Fibroblast of lung (primary cell): ENCODE measurements at regions not wholly inside any gene's neighbourhood (a gene's known extent, or its start where the extent isn't known, plus 50 kb on each side); places are given as distances from the start of the nearest gene placed in this dataset.
A peak's percentile ranks its signal among the peaks of the same experiment; 100 is the strongest.

Experiments
- DNase-seq, 2 donors: peaks; one replicate each; pipeline versions ENCODE4 v3.0.0 to v3.0.0-alpha.2; 2010; ENCODE audit warnings: low read depth in 2 of 2
- H2AFZ ChIP-seq: 2 replicates; pipeline ENCODE4 v1.5.1; 2012; ENCODE audit warnings: low read length, control low read depth, inconsistent platforms
- H3K27ac ChIP-seq: 2 replicates; pipeline ENCODE4 v1.5.1; 2011; ENCODE audit warnings: low read length, control low read depth; ENCODE audit not compliant: insufficient read depth
- H3K27me3 ChIP-seq: 2 replicates; pipeline ENCODE4 v1.5.1; 2011; ENCODE audit warnings: mild to moderate bottlenecking, low read length; ENCODE audit not compliant: control insufficient read depth, insufficient read depth
- H3K36me3 ChIP-seq: 2 replicates; pipeline ENCODE4 v1.5.1; 2011; ENCODE audit warnings: low read length; ENCODE audit not compliant: control insufficient read depth, insufficient read depth
- H3K4me1 ChIP-seq: 2 replicates; pipeline ENCODE4 v1.5.1; 2011; ENCODE audit warnings: low read length; ENCODE audit not compliant: control insufficient read depth, insufficient read depth; ENCODE audit errors: extremely low read depth
- H3K4me2 ChIP-seq: 2 replicates; pipeline ENCODE4 v1.5.1; 2011; ENCODE audit warnings: low read length, control low read depth; ENCODE audit not compliant: insufficient read depth; ENCODE audit errors: extremely low read depth
- H3K4me3 ChIP-seq, 4 experiments: fragments of 200-600 bp in 1 of 4; sonication (generic) in 1 of 4; replicated peaks in 1 of 4; 2 replicates each; pipeline ENCODE4 v1.5.1; 2011 to 2016; ENCODE audit warnings: low read length in 4 of 4, low read depth in 3 of 4, mild to moderate bottlenecking in 3 of 4, control low read depth in 2 of 4, inconsistent platforms in 1 of 4, mixed read lengths in 1 of 4; ENCODE audit not compliant: insufficient read depth in 1 of 4; ENCODE audit errors: control extremely low read depth in 1 of 4
- H3K79me2 ChIP-seq: 2 replicates; pipeline ENCODE4 v1.5.1; 2012; ENCODE audit warnings: mild to moderate bottlenecking, low read length, inconsistent platforms; ENCODE audit not compliant: control insufficient read depth, insufficient read depth
- H3K9ac ChIP-seq: 2 replicates; pipeline ENCODE4 v1.5.1; 2011; ENCODE audit warnings: mild to moderate bottlenecking, low read length, control low read depth; ENCODE audit not compliant: insufficient read depth
- H3K9me3 ChIP-seq: 2 replicates; pipeline ENCODE4 v1.5.1; 2012; ENCODE audit warnings: low read depth, low read length; ENCODE audit not compliant: control insufficient read depth, insufficient read depth
- H4K20me1 ChIP-seq: 2 replicates; pipeline ENCODE4 v1.5.1; 2011; ENCODE audit warnings: low read length; ENCODE audit not compliant: control insufficient read depth, insufficient read depth; ENCODE audit errors: extremely low read depth
- EZH2 ChIP-seq: IDR thresholded peaks from 2 replicates; pipeline ENCODE4 v1.5.1; 2012; ENCODE audit warnings: low read length, control low read depth, mild to moderate bottlenecking; ENCODE audit errors: missing control alignments
- TF ChIP-seq, protein P1 (sequence below), 2 donors: IDR thresholded peaks in 1 of 2; conservative IDR thresholded peaks in 1 of 2; 1 replicate in 1 of 2; 2 replicates in 1 of 2; pipeline ENCODE4 v1.5.1; 2011 to 2012; ENCODE audit warnings: low read length in 2 of 2, control low read depth in 1 of 2, inconsistent platforms in 1 of 2, low read depth in 1 of 2, mild to moderate bottlenecking in 1 of 2

DNA sequence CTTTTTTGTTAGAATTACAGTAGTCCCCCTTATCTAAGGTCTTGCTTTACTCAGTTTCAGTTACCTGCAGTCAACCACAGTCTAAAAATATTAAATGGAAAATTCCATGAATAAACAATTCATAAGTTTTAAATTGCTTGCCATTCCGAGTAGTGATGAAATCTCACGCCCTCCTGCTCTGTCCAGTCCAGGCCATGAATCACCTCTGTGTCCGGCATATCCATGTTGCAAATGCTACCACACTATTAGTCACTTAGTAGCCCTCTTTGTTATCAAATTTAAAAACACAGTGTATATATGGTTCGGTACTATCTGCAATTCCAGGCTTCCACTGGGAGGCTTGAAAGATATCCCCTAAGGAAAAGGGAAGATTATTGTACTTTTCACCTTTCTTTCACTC lies 164.6 kb upstream of the FAM83B start:
- no peaks in the 10 kb centered on the region for H3K9me3 ChIP-seq
- no peaks in the 10 kb centered on the region for H3K27me3 ChIP-seq
- H3K4me2 ChIP-seq: no peak overlapping the region
- no peak overlapping the region for H3K4me3 ChIP-seq
- DNase-seq: peak; percentile 84 to 88
- H3K4me1 ChIP-seq: no peaks in the 10 kb centered on the region
- H2AFZ ChIP-seq: no peak overlapping the region
- no peaks in the 10 kb centered on the region for H3K79me2 ChIP-seq
- H3K36me3 ChIP-seq: no peaks in the 10 kb centered on the region
- TF ChIP-seq, protein P1, sequence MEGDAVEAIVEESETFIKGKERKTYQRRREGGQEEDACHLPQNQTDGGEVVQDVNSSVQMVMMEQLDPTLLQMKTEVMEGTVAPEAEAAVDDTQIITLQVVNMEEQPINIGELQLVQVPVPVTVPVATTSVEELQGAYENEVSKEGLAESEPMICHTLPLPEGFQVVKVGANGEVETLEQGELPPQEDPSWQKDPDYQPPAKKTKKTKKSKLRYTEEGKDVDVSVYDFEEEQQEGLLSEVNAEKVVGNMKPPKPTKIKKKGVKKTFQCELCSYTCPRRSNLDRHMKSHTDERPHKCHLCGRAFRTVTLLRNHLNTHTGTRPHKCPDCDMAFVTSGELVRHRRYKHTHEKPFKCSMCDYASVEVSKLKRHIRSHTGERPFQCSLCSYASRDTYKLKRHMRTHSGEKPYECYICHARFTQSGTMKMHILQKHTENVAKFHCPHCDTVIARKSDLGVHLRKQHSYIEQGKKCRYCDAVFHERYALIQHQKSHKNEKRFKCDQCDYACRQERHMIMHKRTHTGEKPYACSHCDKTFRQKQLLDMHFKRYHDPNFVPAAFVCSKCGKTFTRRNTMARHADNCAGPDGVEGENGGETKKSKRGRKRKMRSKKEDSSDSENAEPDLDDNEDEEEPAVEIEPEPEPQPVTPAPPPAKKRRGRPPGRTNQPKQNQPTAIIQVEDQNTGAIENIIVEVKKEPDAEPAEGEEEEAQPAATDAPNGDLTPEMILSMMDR (conservative IDR thresholded peaks at IDR 0.05 in 1 of 2, IDR thresholded peaks at IDR 0.05 in 1 of 2; ENCODE audit: low read depth in 1 of 2, low read length in 2 of 2): no peak
- TF ChIP-seq EZH2: no peak
- H3K27ac ChIP-seq: no peak overlapping the region
- no peak overlapping the region for H3K9ac ChIP-seq
- no peaks in the 10 kb centered on the region for H4K20me1 ChIP-seq

DNA sequence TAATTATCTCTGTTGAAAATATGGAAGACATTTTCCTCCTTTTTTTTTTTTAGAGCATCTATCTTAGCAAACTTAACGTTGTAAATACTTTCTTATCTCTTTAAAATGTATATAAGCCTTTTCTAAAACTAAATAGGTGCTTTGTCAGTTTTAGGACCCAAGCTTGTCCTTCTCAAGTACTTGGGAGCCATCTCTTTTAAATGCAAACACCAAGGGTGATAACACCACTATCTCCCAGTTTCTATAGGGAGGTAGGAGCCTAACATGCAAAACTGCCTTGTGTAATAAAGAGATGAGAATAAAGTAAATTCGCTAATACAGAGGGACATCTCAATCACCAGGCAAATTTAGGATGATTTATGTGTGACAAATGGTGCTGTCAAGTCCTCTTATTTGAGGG lies 157.0 kb upstream of the FAM83B start:
- TF ChIP-seq EZH2: no peak
- TF ChIP-seq, protein P1 (conservative IDR thresholded peaks at IDR 0.05 in 1 of 2, IDR thresholded peaks at IDR 0.05 in 1 of 2; ENCODE audit: low read depth in 1 of 2, low read length in 2 of 2): no peak
- H3K4me2 ChIP-seq: no peak overlapping the region
- H3K9me3 ChIP-seq: no peaks in the 10 kb centered on the region
- no peaks in the 10 kb centered on the region for H4K20me1 ChIP-seq
- H3K4me1 ChIP-seq: no peaks in the 10 kb centered on the region
- H2AFZ ChIP-seq: no peak overlapping the region
- no peak overlapping the region for H3K9ac ChIP-seq
- H3K36me3 ChIP-seq: no peaks in the 10 kb centered on the region
- no peak overlapping the region for H3K4me3 ChIP-seq
- H3K27me3 ChIP-seq: no peaks in the 10 kb centered on the region
- no peaks in the 10 kb centered on the region for H3K79me2 ChIP-seq
- no peak overlapping the region for H3K27ac ChIP-seq
- no peak for DNase-seq

DNA sequence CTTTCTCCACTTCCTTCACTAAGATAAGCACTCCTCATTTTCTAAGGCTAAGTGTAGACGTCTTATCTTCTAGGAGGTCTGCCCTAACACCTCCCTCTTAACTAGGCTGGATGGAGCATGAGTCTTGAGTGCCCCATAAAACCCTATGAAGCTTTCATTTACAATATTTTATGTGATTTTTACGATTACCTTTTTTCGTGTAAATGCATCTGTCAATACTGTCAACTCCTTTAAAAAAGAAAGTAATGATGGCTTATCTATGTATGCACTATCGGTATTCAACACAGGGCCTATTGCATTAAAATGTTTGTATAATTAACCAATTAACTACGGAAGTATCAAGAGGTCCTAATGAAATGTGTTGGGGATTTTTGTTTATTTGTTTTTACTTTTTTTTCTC lies 156.0 kb upstream of the FAM83B start:
- H3K36me3 ChIP-seq: no peaks in the 10 kb centered on the region
- no peaks in the 10 kb centered on the region for H4K20me1 ChIP-seq
- no peak overlapping the region for H3K4me3 ChIP-seq
- H3K79me2 ChIP-seq: no peaks in the 10 kb centered on the region
- H3K27me3 ChIP-seq: no peaks in the 10 kb centered on the region
- H3K9me3 ChIP-seq: no peaks in the 10 kb centered on the region
- H3K9ac ChIP-seq: no peak overlapping the region
- no peak overlapping the region for H3K4me2 ChIP-seq
- no peak overlapping the region for H2AFZ ChIP-seq
- no peak for TF ChIP-seq EZH2
- DNase-seq: no peak
- no peak overlapping the region for H3K27ac ChIP-seq
- no peaks in the 10 kb centered on the region for H3K4me1 ChIP-seq
